Stomach (tissue), 8 donors: ENCODE measurements at regions not wholly inside any gene's neighbourhood (a gene's known extent, or its start where the extent isn't known, plus 50 kb on each side); places are given as distances from the start of the nearest gene placed in this dataset.

ENCODE experiments used
- DNase-seq, 2 donors: peaks; one replicate each; pipeline versions ENCODE4 v3.0.0 to v3.0.0-alpha.2; 2013 to 2019
- H3K27ac ChIP-seq, 5 donors: fragments of 200-600 bp in 4 of 5; sonication (generic) in 4 of 5; one replicate each; pipeline ENCODE4 v1.5.1; 2013 to 2019; ENCODE audit warnings: mild to moderate bottlenecking in 1 of 5, moderate library complexity in 1 of 5
- H3K27me3 ChIP-seq, 3 donors: fragments of 200-600 bp; sonication (generic); one replicate each; pipeline ENCODE4 v1.5.1; 2017 to 2019; ENCODE audit warnings: mixed run types in 1 of 3
- H3K36me3 ChIP-seq, 4 donors: fragments of 200-600 bp; sonication (generic); 1 replicate in 3 of 4; 2 replicates in 1 of 4; pipeline ENCODE4 v1.5.1; 2016 to 2019
- H3K4me1 ChIP-seq, 4 donors: fragments of 200-600 bp; sonication (generic); one replicate each; pipeline ENCODE4 v1.5.1; 2016 to 2019
- H3K4me3 ChIP-seq, 4 donors: fragments of 200-600 bp; sonication (generic) in 3 of 4; one replicate each; pipeline ENCODE4 v1.5.1; 2016 to 2019; ENCODE audit warnings: mild to moderate bottlenecking in 1 of 4
- H3K9me3 ChIP-seq, 4 donors: fragments of 200-600 bp; sonication (generic); one replicate each; pipeline ENCODE4 v1.5.1; 2016 to 2019
- CTCF ChIP-seq, 7 experiments: fragments of 450-650 bp in 4 of 7; fragments of 200-600 bp in 3 of 7; sonication (generic) in 3 of 7; IDR thresholded peaks; one replicate each; pipeline ENCODE4 v1.5.1; 2016 to 2019; ENCODE audit warnings: antibody characterized with exemption in 7 of 7, control low read depth in 2 of 7, mild to moderate bottlenecking in 1 of 7
- EP300 ChIP-seq: sonication (generic); formaldehyde crosslinking; IDR thresholded peaks from one replicate; pipeline ENCODE4 v1.6.1; 2017; ENCODE audit warnings: antibody characterized with exemption
- POLR2A ChIP-seq, 4 donors: fragments of 450-650 bp; IDR thresholded peaks; one replicate each; pipeline ENCODE4 v1.6.1; 2016; ENCODE audit warnings: antibody characterized with exemption in 4 of 4, control low read depth in 2 of 4, mild to moderate bottlenecking in 1 of 4, moderate library complexity in 1 of 4
- POLR2AphosphoS5 ChIP-seq, 3 donors: sonication (generic); formaldehyde crosslinking; IDR thresholded peaks; one replicate each; pipeline ENCODE4 v1.6.1; 2016; ENCODE audit warnings: antibody characterized with exemption in 3 of 3
- WGBS, 5 donors: extraction: QIAGEN DNeasy Blood & Tissue Kit in 3 of 5; methylation state at CpG; one replicate each; pipeline versions ENCODE4 v1.1.5 to v1.1.7; 2013 to 2018; 5-methylcytosine and 5-hydroxymethylcytosine counted together
- intact Hi-C: fragments of 100-400 bp; cut with DNase I; formaldehyde crosslinking; loops from one replicate; pipeline ENCODE4 v1.15.1; 2023; ENCODE audit warnings: low total_unique reads
- donor health status: healthy with polysubstance abuse.
- donor health status: Bipolar disorder and iron deficiency.
- donor health status: healthy.

GRCh38 chr10:52637592-52637991 lies 135.0 kb downstream of the MBL2 start:
- intact Hi-C loops, result no loop called here
- H3K27me3 ChIP-seq, result no peaks in the 10 kb centered on the region
- peaks cover 0 to 4% (median 0%) of the 10 kb centered on the region in 4 donors for H3K4me1 ChIP-seq
- TF ChIP-seq CTCF (IDR thresholded peaks at IDR 0.05) (no peak), EP300 (no peak), POLR2A (IDR thresholded peaks at IDR 0.05) (no peak), POLR2AphosphoS5 (IDR thresholded peaks at IDR 0.05) (no peak)
- no peaks in the 10 kb centered on the region for H3K36me3 ChIP-seq
- H3K9me3 ChIP-seq, result peaks cover 0 to 5% (median 0%) of the 10 kb centered on the region in 4 donors
- no peak overlapping the region for H3K27ac ChIP-seq
- peak in 1 of 2 donors; percentile 66 for DNase-seq
- no peak overlapping the region for H3K4me3 ChIP-seq
- 19 to 39% (median 28%) methylated on average over 1 of the region's 1 CpG for WGBS, 5 donors

GRCh38 chr10:52639652-52640051 lies 132.9 kb downstream of the MBL2 start:
- intact Hi-C loops, result loop anchor here (10.0 kb wide), 1 partner anchor 85 kb away; no protein-coding TSS in a partner anchor
- H3K4me3 ChIP-seq, result no peak overlapping the region
- no peak overlapping the region for H3K27ac ChIP-seq
- H3K27me3 ChIP-seq, result no peaks in the 10 kb centered on the region
- whole genome bisulfite sequencing, 5 donors, result 0 to 29% (median 0%) methylated on average over 1 of the region's 1 CpG
- no peaks in the 10 kb centered on the region for H3K36me3 ChIP-seq
- peaks cover 0 to 4% (median 0%) of the 10 kb centered on the region in 4 donors for H3K4me1 ChIP-seq
- TF ChIP-seq POLR2A (IDR thresholded peaks at IDR 0.05) (no peak), POLR2AphosphoS5 (IDR thresholded peaks at IDR 0.05) (no peak), EP300 (no peak), CTCF (IDR thresholded peaks at IDR 0.05) (no peak)
- H3K9me3 ChIP-seq, result peaks cover 0 to 5% (median 0%) of the 10 kb centered on the region in 4 donors
- no peak for DNase-seq

GRCh38 chr10:52642208-52642607 lies 130.4 kb downstream of the MBL2 start:
- Histone ChIP-seq H3K27me3 (no peaks in the 10 kb centered on the region), H3K4me3 (no peak overlapping the region), H3K9me3 (no peaks in the 10 kb centered on the region), H3K4me1 (peaks cover 0 to 3% (median 0%) of the 10 kb centered on the region in 4 donors), H3K36me3 (no peaks in the 10 kb centered on the region), H3K27ac (no peak overlapping the region)
- no peak for DNase-seq
- intact Hi-C loops, result loop anchor here (10.0 kb wide), 1 partner anchor 83 kb away; no protein-coding TSS in a partner anchor
- whole genome bisulfite sequencing, 5 donors, result 37 to 49% (median 45%) methylated on average over 4 of the region's 4 CpGs
- no peak for TF ChIP-seq EP300
- no peak for TF ChIP-seq POLR2AphosphoS5 (IDR thresholded peaks at IDR 0.05)
- no peak for TF ChIP-seq CTCF (IDR thresholded peaks at IDR 0.05)
- no peak for TF ChIP-seq POLR2A (IDR thresholded peaks at IDR 0.05)

- intact Hi-C loops, result loop anchor here (10.0 kb wide), 1 partner anchor 80 kb away; no protein-coding TSS in a partner anchor
- Histone ChIP-seq H3K9me3 (no peaks in the 10 kb centered on the region), H3K4me1 (no peaks in the 10 kb centered on the region), H3K36me3 (no peaks in the 10 kb centered on the region), H3K27me3 (no peaks in the 10 kb centered on the region), H3K27ac (no peak overlapping the region), H3K4me3 (no peak overlapping the region)
- no peak for TF ChIP-seq EP300
- TF ChIP-seq CTCF (IDR thresholded peaks at IDR 0.05), result peak in 4 of 7 experiments; percentile 18 to 71 (median 60)
- 28 to 43% (median 31%) methylated on average over 2 to 3 of the region's 3 CpGs for WGBS, 5 donors
- DNase-seq, result peak; percentile 40 to 71
These were observed 128.0 kb downstream of the MBL2 start for GRCh38 chr10:52644373-52645186.
